ENCODE measurements at regions not wholly inside any gene's neighbourhood (a gene's known extent, or its start where the extent isn't known, plus 50 kb on each side); places are given as distances from the start of the nearest gene placed in this dataset.
"Not testable (repeated sequence)": the region's sequence is repeated elsewhere in the genome, so short reads cannot be mapped to it uniquely, and the experiment has no call there.

GRCh38 chr2:16222326-16222725, 282.0 kb downstream of the MYCN start:
- Histone ChIP-seq H3K9me3 (no peaks in the 10 kb centered on the region), H3K27ac (no peak overlapping the region), H3K36me3 (no peaks in the 10 kb centered on the region), H3K4me1 (no peaks in the 10 kb centered on the region), H3K27me3 (no peaks in the 10 kb centered on the region), H3K4me3 (no peak overlapping the region)
- 97 to 98% methylated on average over 2 of the region's 2 CpGs for WGBS, 2 donors
- no peak for DNase-seq
- TF ChIP-seq EP300 (IDR thresholded peaks at IDR 0.05) (no peak), POLR2AphosphoS5 (IDR thresholded peaks at IDR 0.05) (no peak), POLR2A (IDR thresholded peaks at IDR 0.05) (no peak)
- TF ChIP-seq, protein P1, sequence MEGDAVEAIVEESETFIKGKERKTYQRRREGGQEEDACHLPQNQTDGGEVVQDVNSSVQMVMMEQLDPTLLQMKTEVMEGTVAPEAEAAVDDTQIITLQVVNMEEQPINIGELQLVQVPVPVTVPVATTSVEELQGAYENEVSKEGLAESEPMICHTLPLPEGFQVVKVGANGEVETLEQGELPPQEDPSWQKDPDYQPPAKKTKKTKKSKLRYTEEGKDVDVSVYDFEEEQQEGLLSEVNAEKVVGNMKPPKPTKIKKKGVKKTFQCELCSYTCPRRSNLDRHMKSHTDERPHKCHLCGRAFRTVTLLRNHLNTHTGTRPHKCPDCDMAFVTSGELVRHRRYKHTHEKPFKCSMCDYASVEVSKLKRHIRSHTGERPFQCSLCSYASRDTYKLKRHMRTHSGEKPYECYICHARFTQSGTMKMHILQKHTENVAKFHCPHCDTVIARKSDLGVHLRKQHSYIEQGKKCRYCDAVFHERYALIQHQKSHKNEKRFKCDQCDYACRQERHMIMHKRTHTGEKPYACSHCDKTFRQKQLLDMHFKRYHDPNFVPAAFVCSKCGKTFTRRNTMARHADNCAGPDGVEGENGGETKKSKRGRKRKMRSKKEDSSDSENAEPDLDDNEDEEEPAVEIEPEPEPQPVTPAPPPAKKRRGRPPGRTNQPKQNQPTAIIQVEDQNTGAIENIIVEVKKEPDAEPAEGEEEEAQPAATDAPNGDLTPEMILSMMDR (IDR thresholded peaks at IDR 0.05) = no peak
- intact Hi-C loops (cut with DNase I) = no loop called here

DNA sequence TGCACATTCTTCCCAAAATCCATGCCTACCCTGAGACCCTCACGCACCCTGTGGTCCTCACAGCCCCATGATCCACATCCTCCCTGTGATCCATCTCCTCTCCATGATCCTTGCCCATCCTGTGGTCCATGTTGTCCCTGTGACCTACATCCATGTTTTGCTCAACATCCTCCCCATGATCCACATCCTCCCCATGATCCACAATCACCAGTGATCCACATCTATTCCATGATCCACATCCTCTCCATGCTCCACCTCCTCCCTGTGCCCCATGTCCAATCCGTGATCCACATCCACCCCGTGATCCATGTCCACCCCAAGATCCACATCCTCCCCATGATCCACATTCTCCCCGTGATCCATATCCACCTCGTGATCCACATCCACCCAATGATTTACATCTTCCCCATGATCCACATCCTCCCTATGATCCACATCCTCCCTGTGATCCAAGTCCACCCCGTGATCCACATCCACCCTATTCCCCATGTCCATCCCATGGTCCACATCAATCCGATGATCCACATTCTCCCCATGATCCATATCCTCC, 281.2 kb downstream of the MYCN start:
- H3K4me3 ChIP-seq = no peak overlapping the region
- no peak for DNase-seq
- H3K27ac ChIP-seq = no peak overlapping the region
- 81 to 82% methylated on average over 7 of the region's 7 CpGs for WGBS, 2 donors
- intact Hi-C loops (cut with DNase I) = no loop called here
- H3K36me3 ChIP-seq = no peaks in the 10 kb centered on the region
- H3K9me3 ChIP-seq = no peaks in the 10 kb centered on the region
- TF ChIP-seq, protein P1 (IDR thresholded peaks at IDR 0.05) = no peak
- TF ChIP-seq POLR2AphosphoS5 (IDR thresholded peaks at IDR 0.05) (no peak), POLR2A (IDR thresholded peaks at IDR 0.05) (no peak), EP300 (IDR thresholded peaks at IDR 0.05) (no peak)
- H3K4me1 ChIP-seq = no peaks in the 10 kb centered on the region
- H3K27me3 ChIP-seq = no peaks in the 10 kb centered on the region

GRCh38 chr2:16219292-16219975, 279.1 kb downstream of the MYCN start:
- H3K27me3 ChIP-seq = no peaks in the 10 kb centered on the region
- H3K4me3 ChIP-seq = no peak overlapping the region
- no peak overlapping the region for H3K27ac ChIP-seq
- no peaks in the 10 kb centered on the region for H3K4me1 ChIP-seq
- no peaks in the 10 kb centered on the region for H3K9me3 ChIP-seq
- 93 to 96% methylated on average over 9 of the region's 9 CpGs for WGBS, 2 donors
- DNase-seq = no peak
- no peaks in the 10 kb centered on the region for H3K36me3 ChIP-seq
- TF ChIP-seq EP300 (IDR thresholded peaks at IDR 0.05) = no peak
- TF ChIP-seq, protein P1 (IDR thresholded peaks at IDR 0.05) = no peak
- TF ChIP-seq POLR2AphosphoS5 (IDR thresholded peaks at IDR 0.05) = no peak
- no peak for TF ChIP-seq POLR2A (IDR thresholded peaks at IDR 0.05)
- intact Hi-C loops (cut with DNase I) = no loop called here

- Histone ChIP-seq H3K9me3 (no peaks in the 10 kb centered on the region), H3K36me3 (no peaks in the 10 kb centered on the region), H3K27me3 (no peaks in the 10 kb centered on the region), H3K4me1 (no peaks in the 10 kb centered on the region), H3K4me3 (no peak overlapping the region), H3K27ac (no peak overlapping the region)
- intact Hi-C loops (cut with DNase I) = no loop called here
- DNase-seq = no peak
- 14 to 36% methylated on average over 3 of the region's 3 CpGs for WGBS, 2 donors
- TF ChIP-seq EP300 (IDR thresholded peaks at IDR 0.05) = no peak
- TF ChIP-seq, protein P1 (IDR thresholded peaks at IDR 0.05) = peak in 1 of 4 experiments; percentile 10
Observed at GRCh38 chr2:16218625-16219024, 278.3 kb downstream of the MYCN start.

- Histone ChIP-seq H3K27ac (no peak overlapping the region), H3K27me3 (no peaks in the 10 kb centered on the region), H3K4me1 (no peaks in the 10 kb centered on the region), H3K36me3 (no peaks in the 10 kb centered on the region), H3K9me3 (no peaks in the 10 kb centered on the region), H3K4me3 (no peak overlapping the region)
- WGBS, 2 donors = 83 to 87% methylated on average over 5 of the region's 5 CpGs
- no peak for DNase-seq
- intact Hi-C loops (cut with DNase I) = no loop called here
- TF ChIP-seq EP300 (IDR thresholded peaks at IDR 0.05) = no peak
- TF ChIP-seq POLR2A (IDR thresholded peaks at IDR 0.05) = no peak
- TF ChIP-seq, protein P1 (IDR thresholded peaks at IDR 0.05) = no peak
Observed at GRCh38 chr2:16218161-16218560, 277.8 kb downstream of the MYCN start.

DNA sequence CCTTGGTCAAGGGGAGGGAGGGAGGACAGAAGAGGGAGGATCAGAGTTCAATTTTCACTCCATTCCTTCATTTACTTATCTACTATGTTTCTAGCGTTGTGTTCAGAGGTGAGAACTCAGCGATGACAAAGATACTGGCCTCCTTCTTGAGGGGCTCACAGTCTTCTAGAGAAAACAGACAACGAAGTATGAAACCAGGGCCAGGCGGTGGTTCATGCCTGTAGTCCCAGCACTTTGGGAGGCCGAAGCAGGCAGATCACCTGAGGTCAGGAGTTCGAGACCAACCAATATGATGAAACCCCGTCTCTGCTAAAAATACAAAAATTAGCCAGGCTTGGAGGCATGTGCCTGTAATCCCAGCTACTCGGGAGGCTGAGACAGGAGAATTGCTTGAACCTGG, 277.4 kb downstream of the MYCN start:
- H3K4me3 ChIP-seq; H3K9me3 ChIP-seq; DNase-seq; H3K27me3 ChIP-seq; H3K27ac ChIP-seq; H3K36me3 ChIP-seq; H3K4me1 ChIP-seq; intact Hi-C loops (cut with DNase I): not testable (repeated sequence)
- WGBS, 2 donors = 92 to 93% methylated on average over 8 of the region's 8 CpGs

Data from sigmoid colon (tissue), 6 donors.